CD4-positive, alpha-beta T cell (primary cell): ENCODE measurements at regions not wholly inside any gene's neighbourhood (a gene's known extent, or its start where the extent isn't known, plus 50 kb on each side); places are given as distances from the start of the nearest gene placed in this dataset.

Experiments used
- ATAC-seq: fragments of 200-7000 bp; cut with Tn5 transposase; one replicate; pipeline ENCODE4 v1.10.0; 2022; ENCODE audit warnings: mild to moderate bottlenecking; ENCODE audit not compliant: poor library complexity
- CTCF ChIA-PET: fragments of 350-600 bp; sonication (Branson Sonifier 250); formaldehyde crosslinking; loops from one replicate; lab custom pipeline; 2021; ENCODE audit warnings: antibody characterized with exemption, inconsistent platforms; lab: Charles Lee
- POLR2A ChIA-PET: fragments of 350-600 bp; sonication (Branson Sonifier 250); formaldehyde crosslinking; loops from one replicate; lab custom pipeline; 2021; ENCODE audit warnings: antibody characterized with exemption, inconsistent platforms; lab: Charles Lee
- DNase-seq, 14 experiments: peaks; one replicate each; pipeline ENCODE4 v3.0.0-alpha.2; 2013 to 2020; ENCODE audit warnings: mixed read lengths in 2 of 14
- H3K27ac ChIP-seq, 2 donors: one replicate each; pipeline versions ENCODE4 v1.5.1 to v1.7.0; 2013; ENCODE audit warnings: low read length in 2 of 2, low read depth in 1 of 2, mild to moderate bottlenecking in 1 of 2
- H3K27me3 ChIP-seq, 2 experiments: 1 replicate in 1 of 2; 2 replicates in 1 of 2; pipeline versions ENCODE4 v1.6.1 to v1.7.0; 2013; ENCODE audit warnings: low read length in 2 of 2, control low read depth in 1 of 2, mild to moderate bottlenecking in 1 of 2, moderate library complexity in 1 of 2; ENCODE audit not compliant: insufficient read depth in 2 of 2, control insufficient read depth in 1 of 2
- H3K36me3 ChIP-seq: one replicate; pipeline ENCODE4 v1.6.1; 2013; ENCODE audit warnings: low read length, control low read depth; ENCODE audit not compliant: insufficient read depth
- H3K4me1 ChIP-seq: one replicate; pipeline ENCODE4 v1.6.1; 2013; ENCODE audit warnings: low read length, control low read depth; ENCODE audit not compliant: insufficient read depth
- H3K4me3 ChIP-seq: one replicate; pipeline ENCODE4 v1.5.1; 2013; ENCODE audit warnings: mild to moderate bottlenecking, low read length, moderate library complexity
- H3K9me3 ChIP-seq, 2 experiments: 1 replicate in 1 of 2; 2 replicates in 1 of 2; pipeline versions ENCODE4 v1.6.1 to v1.7.0; 2013; ENCODE audit warnings: low read length in 2 of 2, mild to moderate bottlenecking in 2 of 2, control low read depth in 1 of 2, moderate library complexity in 1 of 2; ENCODE audit not compliant: control insufficient read depth in 1 of 2, insufficient read depth in 1 of 2
- H3K27ac Mint-ChIP-seq: one replicate; pipeline ENCODE4 v1.8.0; 2020; ENCODE audit warnings: mixed read lengths
- H3K27me3 Mint-ChIP-seq: one replicate; pipeline ENCODE4 v1.8.0; 2021; ENCODE audit warnings: mixed read lengths
- H3K36me3 Mint-ChIP-seq: one replicate; pipeline ENCODE4 v1.8.0; 2021; ENCODE audit warnings: low read depth, mixed read lengths
- H3K4me1 Mint-ChIP-seq: one replicate; pipeline ENCODE4 v1.8.0; 2021; ENCODE audit warnings: low read depth, mixed read lengths
- H3K4me3 Mint-ChIP-seq: one replicate; pipeline ENCODE4 v1.8.0; 2020; ENCODE audit warnings: mild to moderate bottlenecking, mixed read lengths
- H3K9me3 Mint-ChIP-seq: one replicate; pipeline ENCODE4 v1.8.0; 2020; ENCODE audit warnings: mixed read lengths
- CTCF ChIP-seq: fragments of 200-600 bp; IDR thresholded peaks from one replicate; pipeline ENCODE4 v1.8.0; 2022; ENCODE audit warnings: antibody characterized with exemption, mild to moderate bottlenecking
- intact Hi-C, 2 experiments: fragments of 100-400 bp; cut with DNase I in 1 of 2; cut with micrococcal nuclease in 1 of 2; formaldehyde crosslinking; loops; one replicate each; pipeline versions ENCODE4 v1.15.1 to v1.9.0; 2023 to 2025; cut with DNase I, micrococcal nuclease

GRCh38 chr2:133888107-133888506, 319.8 kb upstream of the NCKAP5 start:
- H3K27me3 ChIP-seq = peaks cover 0 to 3% of the 10 kb centered on the region in 2 experiments
- no peak overlapping the region for H3K27ac ChIP-seq
- no peak overlapping the region for H3K27ac Mint-ChIP-seq
- intact Hi-C loops = loop anchor here (5.0 kb wide), 3 partner anchors 229 to 1009 kb away; no protein-coding TSS in a partner anchor
- H3K4me1 ChIP-seq = peaks cover 4% of the 10 kb centered on the region
- DNase-seq (no peak), ATAC-seq (no peak)
- H3K4me3 ChIP-seq = no peak overlapping the region
- H3K36me3 Mint-ChIP-seq = no peaks in the 10 kb centered on the region
- H3K9me3 ChIP-seq = peaks cover 0 to 5% of the 10 kb centered on the region in 2 experiments
- H3K9me3 Mint-ChIP-seq = no peaks in the 10 kb centered on the region
- peaks cover 14% of the 10 kb centered on the region for H3K27me3 Mint-ChIP-seq
- no peak for TF ChIP-seq CTCF
- CTCF ChIA-PET = interaction anchor here (1.9 kb wide), 1 partner anchor 524 kb away, joined by 9 read pairs; no protein-coding TSS in a partner anchor
- H3K36me3 ChIP-seq = no peaks in the 10 kb centered on the region
- no peak overlapping the region for H3K4me3 Mint-ChIP-seq
- POLR2A ChIA-PET = no interaction called here
- H3K4me1 Mint-ChIP-seq = no peaks in the 10 kb centered on the region

- ATAC-seq (no peak), DNase-seq (no peak)
- peaks cover 0 to 8% of the 10 kb centered on the region in 2 experiments for H3K9me3 ChIP-seq
- H3K4me1 ChIP-seq = peaks cover 4% of the 10 kb centered on the region
- no peaks in the 10 kb centered on the region for H3K9me3 Mint-ChIP-seq
- H3K27me3 ChIP-seq = peaks cover 0 to 3% of the 10 kb centered on the region in 2 experiments
- no peaks in the 10 kb centered on the region for H3K4me1 Mint-ChIP-seq
- POLR2A ChIA-PET = no interaction called here
- no peak overlapping the region for H3K27ac Mint-ChIP-seq
- H3K36me3 ChIP-seq = no peaks in the 10 kb centered on the region
- H3K27me3 Mint-ChIP-seq = peaks cover 9% of the 10 kb centered on the region
- TF ChIP-seq CTCF = no peak
- H3K36me3 Mint-ChIP-seq = no peaks in the 10 kb centered on the region
- H3K4me3 ChIP-seq = no peak overlapping the region
- H3K27ac ChIP-seq = no peak overlapping the region
- no peak overlapping the region for H3K4me3 Mint-ChIP-seq
- intact Hi-C loops = loop anchor here (5.0 kb wide), 3 partner anchors 229 to 1009 kb away; no protein-coding TSS in a partner anchor
- CTCF ChIA-PET = no interaction called here
Measured at GRCh38 chr2:133888621-133889219, 320.5 kb upstream of the NCKAP5 start.

GRCh38 chr2:133892352-133892913, 324.2 kb upstream of the NCKAP5 start:
- no peak for TF ChIP-seq CTCF
- no peak for ATAC-seq
- H3K27ac Mint-ChIP-seq = no peak overlapping the region
- Histone ChIP-seq H3K27ac (no peak overlapping the region), H3K9me3 (peaks cover 0 to 16% of the 10 kb centered on the region in 2 experiments), H3K4me3 (no peak overlapping the region), H3K27me3 (peaks cover 0 to 3% of the 10 kb centered on the region in 2 experiments), H3K4me1 (no peaks in the 10 kb centered on the region), H3K36me3 (no peaks in the 10 kb centered on the region)
- ChIA-PET POLR2A (no interaction called here), CTCF (no interaction called here)
- H3K4me1 Mint-ChIP-seq = no peaks in the 10 kb centered on the region
- H3K27me3 Mint-ChIP-seq = peaks cover 6% of the 10 kb centered on the region
- no peaks in the 10 kb centered on the region for H3K36me3 Mint-ChIP-seq
- no peak for DNase-seq
- peaks cover 6% of the 10 kb centered on the region for H3K9me3 Mint-ChIP-seq
- intact Hi-C loops = no loop called here
- no peak overlapping the region for H3K4me3 Mint-ChIP-seq
